Sigmoid colon (tissue), 4 donors: ENCODE measurements at regions not wholly inside any gene's neighbourhood (a gene's known extent, or its start where the extent isn't known, plus 50 kb on each side); places are given as distances from the start of the nearest gene placed in this dataset.

Experiments used
- EP300 ChIP-seq, 4 donors: sonication (generic); formaldehyde crosslinking; IDR thresholded peaks; one replicate each; pipeline ENCODE4 v1.6.1; 2017; ENCODE audit warnings: antibody characterized with exemption in 4 of 4
- TF ChIP-seq, protein P1 (sequence below), 4 experiments: fragments of 450-650 bp in 3 of 4; fragments of 200-600 bp in 1 of 4; IDR thresholded peaks; one replicate each; pipeline ENCODE4 v1.5.1; 2016 to 2019; ENCODE audit warnings: antibody characterized with exemption in 4 of 4, mild to moderate bottlenecking in 3 of 4, moderate library complexity in 2 of 4

DNA sequence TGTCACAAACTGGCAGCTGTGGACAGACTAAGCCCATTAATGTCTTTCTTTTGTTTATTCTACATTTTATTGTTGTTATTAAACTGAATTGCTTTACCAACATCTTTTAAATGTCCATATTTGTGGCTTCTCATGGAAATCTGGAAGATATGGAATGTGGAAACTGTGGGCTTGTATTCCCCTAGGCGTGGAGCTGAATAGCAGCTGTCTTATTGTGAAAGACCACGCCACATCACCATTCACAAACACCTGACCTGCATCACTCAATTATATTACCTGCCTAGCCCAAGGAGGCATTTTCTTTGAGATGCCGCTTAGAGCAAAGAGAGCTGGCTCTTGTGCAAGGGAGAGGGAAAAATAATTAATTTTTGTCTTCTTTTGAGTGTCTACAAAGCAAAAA lies 96.9 kb upstream of the GPRIN3 start:
- TF ChIP-seq, protein P1, sequence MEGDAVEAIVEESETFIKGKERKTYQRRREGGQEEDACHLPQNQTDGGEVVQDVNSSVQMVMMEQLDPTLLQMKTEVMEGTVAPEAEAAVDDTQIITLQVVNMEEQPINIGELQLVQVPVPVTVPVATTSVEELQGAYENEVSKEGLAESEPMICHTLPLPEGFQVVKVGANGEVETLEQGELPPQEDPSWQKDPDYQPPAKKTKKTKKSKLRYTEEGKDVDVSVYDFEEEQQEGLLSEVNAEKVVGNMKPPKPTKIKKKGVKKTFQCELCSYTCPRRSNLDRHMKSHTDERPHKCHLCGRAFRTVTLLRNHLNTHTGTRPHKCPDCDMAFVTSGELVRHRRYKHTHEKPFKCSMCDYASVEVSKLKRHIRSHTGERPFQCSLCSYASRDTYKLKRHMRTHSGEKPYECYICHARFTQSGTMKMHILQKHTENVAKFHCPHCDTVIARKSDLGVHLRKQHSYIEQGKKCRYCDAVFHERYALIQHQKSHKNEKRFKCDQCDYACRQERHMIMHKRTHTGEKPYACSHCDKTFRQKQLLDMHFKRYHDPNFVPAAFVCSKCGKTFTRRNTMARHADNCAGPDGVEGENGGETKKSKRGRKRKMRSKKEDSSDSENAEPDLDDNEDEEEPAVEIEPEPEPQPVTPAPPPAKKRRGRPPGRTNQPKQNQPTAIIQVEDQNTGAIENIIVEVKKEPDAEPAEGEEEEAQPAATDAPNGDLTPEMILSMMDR (IDR thresholded peaks at IDR 0.05), result no peak
- TF ChIP-seq EP300 (IDR thresholded peaks at IDR 0.05), result no peak
